ENCODE measurements at regions not wholly inside any gene's neighbourhood (a gene's known extent, or its start where the extent isn't known, plus 50 kb on each side); places are given as distances from the start of the nearest gene placed in this dataset.

- TF ChIP-seq CTCF (IDR thresholded peaks at IDR 0.05; ENCODE audit: insufficient read depth, missing control alignments) = no peak
- FAIRE-seq = no peak
These were observed 685.0 kb upstream of the FANCL start for GRCh38 chr2:58926112-58926511.

GRCh38 chr2:58925676-58926081, 684.6 kb upstream of the FANCL start:
- DNase-seq (ENCODE audit: insufficient read length, low spot score) (no peak), FAIRE-seq (no peak)
- no peak for TF ChIP-seq CTCF (IDR thresholded peaks at IDR 0.05; ENCODE audit: insufficient read depth, missing control alignments)

More at GRCh38 chr2:58926112-58926511, 685.0 kb upstream of the FANCL start:
- no peak for DNase-seq (ENCODE audit: insufficient read length, low spot score)

GRCh38 chr2:58923869-58924268, 682.7 kb upstream of the FANCL start:
- no peak for TF ChIP-seq CTCF (IDR thresholded peaks at IDR 0.05; ENCODE audit: insufficient read depth, missing control alignments)
- FAIRE-seq = no peak
- DNase-seq (ENCODE audit: insufficient read length, low spot score) = no peak

- no peak for TF ChIP-seq CTCF (IDR thresholded peaks at IDR 0.05; ENCODE audit: insufficient read depth, missing control alignments)
- DNase-seq (ENCODE audit: insufficient read length, low spot score) (no peak), FAIRE-seq (no peak)
These were observed 681.1 kb upstream of the FANCL start for GRCh38 chr2:58922245-58922644.

DNA sequence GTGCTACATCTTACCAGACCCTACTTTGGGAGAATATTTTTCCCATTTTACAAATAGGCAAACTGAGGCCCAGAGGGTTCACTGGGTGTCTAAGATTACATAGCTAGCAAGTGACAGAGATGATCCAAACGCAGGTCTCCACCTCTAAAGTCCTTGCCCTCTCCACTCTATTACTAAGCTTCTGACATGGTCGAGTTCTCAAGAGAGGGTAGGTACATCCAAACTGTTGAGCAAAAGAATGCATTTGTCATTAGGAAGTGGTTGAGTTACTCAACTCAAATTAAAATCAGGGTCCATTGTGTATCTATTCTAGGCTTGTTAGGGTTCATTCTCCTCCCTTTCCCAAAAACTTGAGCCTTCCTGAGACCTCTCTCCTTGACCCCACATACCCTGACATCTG, 680.6 kb upstream of the FANCL start:
- DNase-seq (ENCODE audit: insufficient read length, low spot score) (no peak), FAIRE-seq (no peak)
- no peak for TF ChIP-seq CTCF (IDR thresholded peaks at IDR 0.05; ENCODE audit: insufficient read depth, missing control alignments)

DNA sequence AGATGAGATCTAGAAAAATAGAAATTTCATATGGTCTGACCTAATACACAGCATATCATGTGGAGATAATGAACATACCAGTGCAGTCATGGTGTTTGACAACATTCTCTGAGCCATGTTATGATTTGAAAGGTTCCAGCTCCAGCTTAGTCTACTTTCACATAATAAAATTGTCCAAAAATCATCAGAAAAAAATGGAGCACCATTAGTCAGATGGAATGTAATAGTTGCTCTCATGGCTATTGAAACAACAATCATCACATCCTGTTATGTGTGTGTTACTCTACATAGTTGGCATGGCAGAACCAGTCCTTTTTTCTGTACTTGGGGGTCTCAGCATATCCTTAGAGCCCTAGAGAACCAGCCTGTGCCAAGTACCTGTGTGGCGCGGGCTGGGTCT, 678.9 kb upstream of the FANCL start:
- DNase-seq (ENCODE audit: insufficient read length, low spot score) (no peak), FAIRE-seq (no peak)
- TF ChIP-seq CTCF (IDR thresholded peaks at IDR 0.05; ENCODE audit: insufficient read depth, missing control alignments) = no peak

- DNase-seq (ENCODE audit: insufficient read length, low spot score) (no peak), FAIRE-seq (no peak)
- no peak for TF ChIP-seq CTCF (IDR thresholded peaks at IDR 0.05; ENCODE audit: insufficient read depth, missing control alignments)
These were observed 678.2 kb upstream of the FANCL start for GRCh38 chr2:58919316-58919715.
